Globus pallidus (tissue), 1 donor: ENCODE measurements at regions not wholly inside any gene's neighbourhood (a gene's known extent, or its start where the extent isn't known, plus 50 kb on each side); places are given as distances from the start of the nearest gene placed in this dataset.
"Not testable (repeated sequence)": the region's sequence is repeated elsewhere in the genome, so short reads cannot be mapped to it uniquely, and the experiment has no call there.

ENCODE experiments used
- DNase-seq: peaks from one replicate; pipeline ENCODE4 v3.0.0-alpha.2; 2015; ENCODE audit warnings: low spot score

- DNase-seq, result no peak
These were observed 140.9 kb downstream of the RNF144B start for GRCh38 chr6:18527836-18528743.

- no peak for DNase-seq
These were observed 143.1 kb downstream of the RNF144B start for GRCh38 chr6:18530201-18530600.

- no peak for DNase-seq
These were observed 145.0 kb downstream of the RNF144B start for GRCh38 chr6:18532139-18532538.

GRCh38 chr6:18533793-18534192 is 146.6 kb downstream of the RNF144B start:
- DNase-seq, result no peak

- DNase-seq, result no peak
These were observed 149.5 kb downstream of the RNF144B start for GRCh38 chr6:18536591-18537055.

- no peak for DNase-seq
These were observed 151.2 kb downstream of the RNF144B start for GRCh38 chr6:18538315-18538714.

- DNase-seq, result no peak
These were observed 155.9 kb downstream of the RNF144B start for GRCh38 chr6:18543051-18543450.

- not testable (repeated sequence) for DNase-seq
These were observed 158.0 kb downstream of the RNF144B start for GRCh38 chr6:18545142-18545541.

GRCh38 chr6:18545726-18546125 is 158.6 kb downstream of the RNF144B start:
- no peak for DNase-seq

- no peak for DNase-seq
These were observed 163.0 kb downstream of the RNF144B start for GRCh38 chr6:18550119-18550518.

GRCh38 chr6:18551228-18551627 is 164.1 kb downstream of the RNF144B start:
- DNase-seq, result no peak

- no peak for DNase-seq
These were observed 168.6 kb downstream of the RNF144B start for GRCh38 chr6:18555750-18556149.

- no peak for DNase-seq
These were observed 174.0 kb downstream of the RNF144B start for GRCh38 chr6:18561037-18561750.

- no peak for DNase-seq
These were observed 175.6 kb downstream of the RNF144B start for GRCh38 chr6:18562726-18563125.

- DNase-seq, result no peak
These were observed 177.6 kb downstream of the RNF144B start for GRCh38 chr6:18564775-18565174.

GRCh38 chr6:18565231-18565630 is 178.1 kb downstream of the RNF144B start:
- DNase-seq, result no peak

- no peak for DNase-seq
These were observed 180.2 kb downstream of the RNF144B start for GRCh38 chr6:18567380-18567779.

- DNase-seq, result no peak
These were observed 190.3 kb downstream of the RNF144B start for GRCh38 chr6:18577491-18577890.

- DNase-seq, result no peak
These were observed 192.0 kb downstream of the RNF144B start for GRCh38 chr6:18579166-18579565.

- no peak for DNase-seq
These were observed 192.7 kb downstream of the RNF144B start for GRCh38 chr6:18579869-18580268.

- DNase-seq, result no peak
These were observed 197.2 kb downstream of the RNF144B start for GRCh38 chr6:18584372-18584771.

GRCh38 chr6:18585032-18585573 is 198.0 kb downstream of the RNF144B start:
- no peak for DNase-seq

- DNase-seq, result no peak
These were observed 199.0 kb downstream of the RNF144B start for GRCh38 chr6:18586133-18586532.
